Stomach (tissue), 4 donors: ENCODE measurements at regions not wholly inside any gene's neighbourhood (a gene's known extent, or its start where the extent isn't known, plus 50 kb on each side); places are given as distances from the start of the nearest gene placed in this dataset.

Experiments used
- EP300 ChIP-seq: sonication (generic); formaldehyde crosslinking; IDR thresholded peaks from one replicate; pipeline ENCODE4 v1.6.1; 2017; ENCODE audit warnings: antibody characterized with exemption
- TF ChIP-seq, protein P1 (sequence below), 7 experiments: fragments of 450-650 bp in 4 of 7; fragments of 200-600 bp in 3 of 7; sonication (generic) in 3 of 7; IDR thresholded peaks; one replicate each; pipeline ENCODE4 v1.5.1; 2016 to 2019; ENCODE audit warnings: antibody characterized with exemption in 7 of 7, control low read depth in 2 of 7, mild to moderate bottlenecking in 1 of 7

DNA sequence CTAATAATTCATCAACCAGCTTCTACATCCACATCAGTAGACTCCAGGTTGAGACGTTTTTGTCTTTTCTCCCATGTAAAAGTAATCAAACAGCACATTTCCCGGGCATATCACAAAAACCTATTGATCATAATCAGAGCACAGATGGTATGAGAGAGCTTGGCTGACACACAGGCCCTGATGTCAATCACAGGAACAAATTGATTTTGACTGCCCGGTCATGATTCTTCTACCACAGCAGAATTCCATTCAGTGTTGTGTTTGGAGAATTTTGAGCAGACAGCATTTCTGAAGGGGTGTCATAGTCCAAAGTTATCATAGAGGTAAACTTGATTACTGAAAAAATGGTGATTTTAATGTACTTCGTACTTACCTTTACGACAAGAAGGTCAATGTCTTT, 351.1 kb downstream of the ZSWIM6 start:
- TF ChIP-seq, protein P1, sequence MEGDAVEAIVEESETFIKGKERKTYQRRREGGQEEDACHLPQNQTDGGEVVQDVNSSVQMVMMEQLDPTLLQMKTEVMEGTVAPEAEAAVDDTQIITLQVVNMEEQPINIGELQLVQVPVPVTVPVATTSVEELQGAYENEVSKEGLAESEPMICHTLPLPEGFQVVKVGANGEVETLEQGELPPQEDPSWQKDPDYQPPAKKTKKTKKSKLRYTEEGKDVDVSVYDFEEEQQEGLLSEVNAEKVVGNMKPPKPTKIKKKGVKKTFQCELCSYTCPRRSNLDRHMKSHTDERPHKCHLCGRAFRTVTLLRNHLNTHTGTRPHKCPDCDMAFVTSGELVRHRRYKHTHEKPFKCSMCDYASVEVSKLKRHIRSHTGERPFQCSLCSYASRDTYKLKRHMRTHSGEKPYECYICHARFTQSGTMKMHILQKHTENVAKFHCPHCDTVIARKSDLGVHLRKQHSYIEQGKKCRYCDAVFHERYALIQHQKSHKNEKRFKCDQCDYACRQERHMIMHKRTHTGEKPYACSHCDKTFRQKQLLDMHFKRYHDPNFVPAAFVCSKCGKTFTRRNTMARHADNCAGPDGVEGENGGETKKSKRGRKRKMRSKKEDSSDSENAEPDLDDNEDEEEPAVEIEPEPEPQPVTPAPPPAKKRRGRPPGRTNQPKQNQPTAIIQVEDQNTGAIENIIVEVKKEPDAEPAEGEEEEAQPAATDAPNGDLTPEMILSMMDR (IDR thresholded peaks at IDR 0.05): no peak
- TF ChIP-seq EP300: no peak
